ENCODE measurements at regions not wholly inside any gene's neighbourhood (a gene's known extent, or its start where the extent isn't known, plus 50 kb on each side); places are given as distances from the start of the nearest gene placed in this dataset.
A peak's percentile ranks its signal among the peaks of the same experiment; 100 is the strongest.

GRCh38 chr6:14187406-14187805 lies 69.8 kb downstream of the CD83 start:
- no peak for DNase-seq (ENCODE audit: low read depth in 2 of 2)

DNA sequence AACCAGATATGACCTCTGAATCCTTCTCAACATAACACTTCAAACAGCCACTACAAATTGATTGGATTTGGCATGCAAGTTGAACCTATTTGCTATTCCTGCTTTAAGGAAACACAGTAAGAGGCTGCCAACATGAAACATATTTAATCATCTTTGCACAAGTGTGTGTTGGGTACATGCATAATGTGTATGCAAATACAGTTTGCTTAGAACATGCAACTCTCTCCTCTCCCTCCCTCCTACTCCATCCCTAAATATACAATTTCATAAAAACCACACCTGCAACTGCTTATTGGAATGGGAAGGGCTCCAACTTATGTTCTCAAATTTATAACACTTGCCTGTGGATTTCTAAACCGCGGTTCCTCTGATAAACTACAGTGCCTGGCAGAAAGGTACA lies 71.5 kb downstream of the CD83 start:
- DNase-seq (ENCODE audit: low read depth in 2 of 2): no peak

DNA sequence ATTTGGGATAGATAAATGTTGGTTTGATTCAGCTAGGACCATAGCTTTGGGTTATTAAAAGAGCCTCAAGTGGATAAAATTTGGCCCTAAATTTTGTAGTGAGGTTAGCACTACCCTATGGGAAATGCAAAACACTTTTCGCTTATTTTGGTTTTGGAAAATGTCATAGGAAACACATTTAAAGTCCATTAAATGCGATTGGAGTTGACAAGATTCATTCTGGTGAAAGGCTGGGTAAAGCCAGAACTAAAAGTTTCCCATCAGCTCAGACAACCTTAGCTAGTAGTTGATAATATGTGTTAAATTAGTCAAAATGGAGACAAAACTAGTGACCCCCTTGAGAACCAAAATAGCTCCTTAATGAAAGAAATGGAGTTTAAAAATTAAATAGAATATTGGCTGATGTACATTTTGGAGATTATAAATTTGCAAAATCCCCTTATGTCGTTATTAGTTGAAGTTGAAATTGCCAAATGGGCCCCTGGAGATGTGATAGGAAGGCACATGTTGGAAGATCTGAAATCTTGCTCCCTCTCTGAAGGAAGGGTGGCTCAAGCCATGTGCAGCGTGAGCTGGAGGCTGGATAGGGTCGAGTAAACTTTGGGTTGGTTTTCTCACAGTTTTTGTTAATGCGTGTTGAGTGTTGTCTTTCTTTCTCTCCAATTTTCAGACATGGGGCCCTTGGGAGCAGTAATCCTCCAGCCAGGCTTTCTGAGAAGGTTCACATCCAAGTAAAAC lies 72.8 kb downstream of the CD83 start:
- DNase-seq (ENCODE audit: low read depth in 2 of 2): no peak

DNA sequence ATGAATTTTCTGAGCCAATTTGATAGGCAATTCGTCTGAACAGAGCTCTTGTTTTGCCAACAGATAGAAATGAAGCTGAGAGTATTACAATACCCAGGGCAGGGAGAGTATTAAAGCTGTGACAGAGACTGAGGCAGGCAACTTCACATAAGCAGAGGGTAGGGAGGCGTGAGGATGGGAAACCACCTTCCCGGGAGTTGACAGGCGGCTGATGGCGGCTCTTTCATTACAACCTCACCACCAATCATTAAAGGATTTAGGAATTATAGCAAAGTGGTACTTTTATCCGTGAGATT lies 73.3 kb downstream of the CD83 start:
- no peak for DNase-seq (ENCODE audit: low read depth in 2 of 2)

DNA sequence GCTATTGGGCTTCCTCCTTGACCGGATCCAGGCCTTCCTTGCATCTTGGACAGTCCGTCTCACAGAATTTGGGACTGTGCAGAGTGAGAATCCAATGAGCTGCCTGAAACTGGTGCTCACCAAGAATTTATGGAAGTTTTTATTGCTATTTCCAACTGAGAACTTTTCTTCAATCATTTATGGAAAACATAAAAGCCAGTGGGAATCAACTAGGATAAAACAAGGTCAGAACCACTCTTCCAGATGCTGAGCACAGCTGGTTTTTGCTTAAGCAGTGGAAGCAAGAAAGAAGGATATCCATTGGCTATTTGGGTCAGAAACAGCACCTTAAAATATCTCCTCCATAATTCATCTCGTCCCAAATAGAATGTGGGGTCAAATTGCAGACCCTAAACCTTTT lies 74.2 kb downstream of the CD83 start:
- no peak for DNase-seq (ENCODE audit: low read depth in 2 of 2)

DNA sequence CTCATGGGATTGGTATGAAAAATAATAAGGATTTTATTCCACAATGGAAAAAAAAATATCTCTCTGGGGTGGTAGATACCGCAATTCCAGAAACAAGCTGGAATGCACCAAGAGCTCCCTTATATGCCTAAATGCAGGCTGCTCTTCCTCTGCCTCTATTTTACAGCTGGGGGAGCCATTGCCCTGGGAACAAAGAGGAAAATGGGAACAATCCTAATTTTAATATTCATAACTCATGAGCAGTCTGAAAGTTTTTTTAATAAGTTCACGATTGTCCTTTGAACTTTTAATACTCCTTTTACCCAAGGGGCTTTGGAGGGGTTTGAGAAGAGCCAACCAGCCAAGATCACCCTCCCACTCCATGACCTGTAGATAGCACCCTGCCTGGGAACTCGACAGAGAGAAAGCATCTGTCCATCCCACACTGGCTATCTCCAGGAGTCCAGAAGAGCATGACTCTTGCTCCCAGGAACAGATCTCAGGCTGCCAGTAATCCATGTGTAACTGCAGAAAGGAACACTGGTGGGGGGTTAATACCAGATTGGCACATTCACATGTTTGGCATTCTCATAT lies 74.7 kb downstream of the CD83 start:
- DNase-seq (ENCODE audit: low read depth in 2 of 2): no peak

- DNase-seq (ENCODE audit: low read depth in 2 of 2): no peak
These were observed 76.0 kb downstream of the CD83 start for GRCh38 chr6:14193524-14193923.

- no peak for DNase-seq (ENCODE audit: low read depth in 2 of 2)
These were observed 76.9 kb downstream of the CD83 start for GRCh38 chr6:14194483-14194882.

GRCh38 chr6:14194976-14195375 lies 77.4 kb downstream of the CD83 start:
- no peak for DNase-seq (ENCODE audit: low read depth in 2 of 2)

DNA sequence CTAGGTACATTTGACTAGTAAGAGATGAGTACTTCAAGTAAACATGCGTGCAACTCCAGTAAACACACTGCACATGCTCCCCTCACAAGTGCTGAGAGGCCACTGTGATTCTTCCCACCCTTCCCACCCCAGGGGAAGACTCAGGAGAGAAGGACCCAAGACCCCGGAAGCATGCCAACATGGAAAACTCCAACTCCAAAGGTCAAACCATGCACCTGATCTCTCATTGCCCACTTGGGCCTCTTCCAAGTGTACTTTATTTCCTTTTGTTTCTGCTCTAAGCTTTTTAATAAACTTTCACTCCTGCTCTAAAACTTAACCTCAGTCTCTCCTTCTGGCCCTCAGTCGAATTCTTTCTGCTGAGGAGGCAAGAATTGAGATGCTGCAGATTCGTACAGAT lies 78.5 kb downstream of the CD83 start:
- DNase-seq (ENCODE audit: low read depth in 2 of 2): no peak

- no peak for DNase-seq (ENCODE audit: low read depth in 2 of 2)
These were observed 79.5 kb downstream of the CD83 start for GRCh38 chr6:14197118-14197517.

GRCh38 chr6:14200047-14200446 lies 82.5 kb downstream of the CD83 start:
- DNase-seq (ENCODE audit: low read depth in 2 of 2): no peak

DNA sequence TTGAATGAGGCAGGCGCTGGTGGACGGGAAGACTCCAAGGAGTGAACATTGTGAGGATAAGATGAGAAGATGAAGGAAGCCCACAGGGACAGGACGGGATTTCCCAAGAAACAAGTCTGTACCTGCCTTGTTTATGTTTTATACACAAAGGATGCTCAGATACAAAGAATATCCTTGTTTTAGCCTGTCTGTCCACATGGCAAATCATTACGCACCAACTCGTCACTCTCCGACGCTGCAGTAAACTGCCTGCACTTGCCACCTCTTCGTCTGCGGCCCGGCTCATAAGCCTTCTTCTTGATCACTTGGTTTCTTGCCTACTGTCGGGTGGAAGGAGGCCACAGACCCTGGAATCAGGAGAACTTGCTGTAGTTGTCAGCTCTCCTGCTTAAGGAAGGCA lies 85.4 kb downstream of the CD83 start:
- no peak for DNase-seq (ENCODE audit: low read depth in 2 of 2)

GRCh38 chr6:14206391-14206790 lies 88.8 kb downstream of the CD83 start:
- no peak for DNase-seq (ENCODE audit: low read depth in 2 of 2)

GRCh38 chr6:14207448-14207847 lies 89.9 kb downstream of the CD83 start:
- DNase-seq (ENCODE audit: low read depth in 2 of 2): no peak

DNA sequence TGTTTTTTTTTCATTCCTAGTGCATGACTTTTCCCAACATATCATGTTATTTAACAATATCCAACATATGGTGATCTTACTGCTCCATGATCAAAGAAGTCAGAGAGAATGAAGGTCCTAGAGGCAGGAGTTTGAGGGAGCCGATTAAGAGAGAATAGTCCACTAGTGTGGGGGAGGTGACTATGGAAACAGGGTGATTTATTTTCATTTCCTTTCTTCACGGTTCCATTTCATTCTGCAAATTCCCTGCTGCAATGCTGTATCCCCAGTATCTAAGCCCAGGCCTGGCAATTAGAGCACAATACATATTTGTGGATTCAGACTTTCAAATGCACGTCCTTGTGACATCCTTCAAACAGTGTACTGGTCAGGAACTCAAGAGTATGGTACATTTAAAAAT lies 91.4 kb downstream of the CD83 start:
- DNase-seq (ENCODE audit: low read depth in 2 of 2): no peak

- DNase-seq (ENCODE audit: low read depth in 2 of 2): no peak
These were observed 92.5 kb downstream of the CD83 start for GRCh38 chr6:14210077-14210476.

DNA sequence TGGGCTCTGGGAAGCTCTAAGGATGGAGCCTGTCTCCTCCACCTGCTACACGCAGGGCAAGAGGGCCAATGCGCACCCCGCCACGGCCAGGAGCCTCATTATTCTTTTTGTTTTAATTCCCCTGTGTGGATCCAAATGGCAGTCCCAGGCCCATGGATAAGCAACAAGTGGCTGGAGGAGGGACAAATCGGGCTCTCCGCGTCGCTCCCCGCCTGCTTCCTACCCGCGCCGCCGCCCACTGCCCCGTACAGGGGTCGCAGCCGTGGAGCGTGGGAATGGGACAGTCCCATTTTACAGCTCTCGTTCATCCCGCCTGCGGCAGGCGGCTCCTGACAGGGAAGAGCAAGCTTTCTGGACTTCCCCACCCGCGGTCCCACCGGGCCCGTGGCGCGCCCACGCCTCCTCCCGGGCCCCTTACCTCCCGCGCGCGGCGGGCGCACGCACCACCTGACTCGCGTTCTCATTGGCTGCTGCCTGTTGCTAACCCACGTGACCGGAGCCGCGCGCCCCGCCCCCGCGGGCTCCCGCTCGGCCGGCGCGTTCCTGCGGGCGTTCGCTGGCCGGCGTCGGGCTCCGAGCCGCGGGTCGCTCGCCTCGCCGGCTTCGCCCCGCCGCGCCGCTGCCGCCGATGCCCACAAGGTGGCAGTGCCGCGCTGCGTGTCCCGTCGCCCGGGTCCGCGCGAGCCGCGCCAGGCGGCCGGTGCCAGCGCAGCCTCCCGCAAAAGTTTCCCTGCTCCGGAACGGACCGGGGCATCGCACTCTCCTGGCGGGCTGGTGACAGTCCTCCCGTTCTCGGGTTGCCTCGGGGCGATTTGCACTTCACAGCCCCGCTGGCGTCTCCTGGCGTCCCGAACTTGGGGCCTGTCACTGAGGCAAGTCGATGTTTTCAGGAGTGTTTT lies 93.3 kb downstream of the CD83 start:
- DNase-seq (ENCODE audit: low read depth in 2 of 2): peak; percentile 79 to 89

DNA sequence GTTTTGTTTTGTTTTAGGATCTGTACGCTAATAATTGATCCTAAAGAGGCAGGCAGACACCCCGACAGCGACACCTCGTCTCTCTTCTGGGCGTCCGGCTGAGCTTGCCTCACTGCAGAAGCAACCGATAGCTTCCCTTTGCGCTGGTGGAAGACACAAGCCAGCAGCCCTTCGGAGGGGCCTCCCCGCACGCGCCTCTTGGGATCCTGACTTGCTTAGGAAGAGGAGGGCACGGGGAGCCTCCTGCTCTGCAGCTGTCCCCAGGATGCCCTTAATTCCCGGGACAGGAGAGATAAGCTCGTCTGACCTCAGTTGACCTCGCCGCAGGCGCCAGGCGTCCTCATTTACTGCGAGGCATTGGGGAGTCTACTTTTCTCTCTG lies 94.0 kb downstream of the CD83 start:
- no peak for DNase-seq (ENCODE audit: low read depth in 2 of 2)

DNA sequence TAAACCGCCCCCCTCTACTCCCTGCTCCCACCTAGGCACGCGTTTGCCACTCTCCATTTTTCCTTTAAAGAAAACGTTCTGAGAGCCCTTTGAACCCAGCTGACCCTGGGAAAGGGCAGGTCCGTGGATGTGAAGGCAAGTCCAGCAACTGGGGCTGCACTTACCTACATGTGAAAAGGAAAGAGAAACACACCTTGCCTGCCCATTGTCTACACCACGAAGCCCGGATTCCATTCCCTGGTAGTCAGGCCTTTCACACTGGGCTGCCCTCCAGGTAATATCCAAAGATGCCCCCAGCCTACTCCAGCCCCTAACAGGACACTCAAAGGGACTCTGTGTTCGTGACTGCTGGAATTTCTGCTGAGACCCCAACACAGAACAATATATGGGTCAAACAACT lies 94.4 kb downstream of the CD83 start:
- DNase-seq (ENCODE audit: low read depth in 2 of 2): no peak

- DNase-seq (ENCODE audit: low read depth in 2 of 2): no peak
These were observed 95.1 kb downstream of the CD83 start for GRCh38 chr6:14212632-14213031.

GRCh38 chr6:14216946-14217684 lies 99.5 kb downstream of the CD83 start:
- DNase-seq (ENCODE audit: low read depth in 2 of 2): no peak

Data from stimulated activated CD8-positive, alpha-beta memory T cell treated with anti-CD3 and anti-CD28 coated beads, Interleukin-15, amount 100 ng/mL, for 4 hours (primary cell).